SH-SY5Y (cell line): ENCODE measurements at regions not wholly inside any gene's neighbourhood (a gene's known extent, or its start where the extent isn't known, plus 50 kb on each side); places are given as distances from the start of the nearest gene placed in this dataset.

Source experiments
- GATA2 ChIP-seq: IDR thresholded peaks from 2 replicates; pipeline ENCODE4 v1.6.1; 2011; ENCODE audit warnings: mild to moderate bottlenecking, low read depth, low read length
- GATA3 ChIP-seq: IDR thresholded peaks from 2 replicates; pipeline ENCODE4 v1.6.1; 2011; ENCODE audit warnings: low read depth, mild to moderate bottlenecking, low read length, moderate library complexity

GRCh38 chr2:234677758-234678538, 181.1 kb upstream of the ARL4C start:
- TF ChIP-seq GATA2, result no peak
- TF ChIP-seq GATA3, result no peak
